H9 (cell line): ENCODE measurements at regions not wholly inside any gene's neighbourhood (a gene's known extent, or its start where the extent isn't known, plus 50 kb on each side); places are given as distances from the start of the nearest gene placed in this dataset.

Source experiments
- DNase-seq: peaks from one replicate; pipeline ENCODE4 v3.0.0-alpha.2; 2017
- H2AFZ ChIP-seq: one replicate; pipeline ENCODE4 v1.6.1; 2013; ENCODE audit warnings: mild to moderate bottlenecking, low read length, control low read depth, moderate library complexity
- H2AK5ac ChIP-seq: 2 replicates; pipeline ENCODE4 v1.6.1; 2013; ENCODE audit warnings: low read length, control low read depth, mixed read lengths; ENCODE audit not compliant: insufficient read length
- H2BK120ac ChIP-seq: one replicate; pipeline ENCODE4 v1.6.1; 2013; ENCODE audit warnings: low read depth, mild to moderate bottlenecking, low read length, control low read depth, inconsistent platforms; ENCODE audit not compliant: poor library complexity, severe bottlenecking
- H2BK12ac ChIP-seq: 2 replicates; pipeline ENCODE4 v1.6.1; 2013; ENCODE audit warnings: low read length, control low read depth, mixed read lengths, low read depth; ENCODE audit not compliant: insufficient read length
- H2BK15ac ChIP-seq: 2 replicates; pipeline ENCODE4 v1.6.1; 2013; ENCODE audit warnings: low read depth, low read length, control low read depth
- H2BK20ac ChIP-seq: one replicate; pipeline ENCODE4 v1.6.1; 2013; ENCODE audit warnings: low read depth, mild to moderate bottlenecking, low read length, control low read depth, inconsistent platforms; ENCODE audit not compliant: poor library complexity, severe bottlenecking
- H2BK5ac ChIP-seq: 2 replicates; pipeline ENCODE4 v1.6.1; 2013; ENCODE audit warnings: low read length, control low read depth, mixed read lengths; ENCODE audit not compliant: insufficient read length
- H3K14ac ChIP-seq: 2 replicates; pipeline ENCODE4 v1.6.1; 2013; ENCODE audit warnings: low read length, control low read depth; ENCODE audit not compliant: insufficient read depth
- H3K18ac ChIP-seq: 2 replicates; pipeline ENCODE4 v1.6.1; 2013; ENCODE audit warnings: low read depth, mild to moderate bottlenecking, mixed read lengths, low read length, control low read depth; ENCODE audit not compliant: insufficient read length
- H3K23ac ChIP-seq: 2 replicates; pipeline ENCODE4 v1.6.1; 2013; ENCODE audit warnings: low read length, control low read depth, mixed read lengths, low read depth; ENCODE audit not compliant: insufficient read length
- H3K23me2 ChIP-seq: 2 replicates; pipeline ENCODE4 v1.6.1; 2013; ENCODE audit warnings: low read depth, mild to moderate bottlenecking, mixed read lengths, low read length, control low read depth; ENCODE audit not compliant: insufficient read length, poor library complexity, severe bottlenecking
- H3K27ac ChIP-seq: 2 replicates; pipeline ENCODE4 v1.5.1; 2013; ENCODE audit warnings: low read length, control low read depth, mixed read lengths, low read depth; ENCODE audit not compliant: insufficient read length
- H3K27me3 ChIP-seq: 2 replicates; pipeline ENCODE4 v1.6.1; 2013; ENCODE audit warnings: low read length, control low read depth, inconsistent platforms; ENCODE audit not compliant: insufficient read depth
- H3K4ac ChIP-seq: 2 replicates; pipeline ENCODE4 v1.6.1; 2013; ENCODE audit warnings: low read depth, mild to moderate bottlenecking, control low read depth, inconsistent platforms, low read length, moderate library complexity
- H3K4me1 ChIP-seq: 2 replicates; pipeline ENCODE4 v1.6.1; 2013; ENCODE audit warnings: low read length, control low read depth, inconsistent platforms; ENCODE audit not compliant: insufficient read depth
- H3K4me2 ChIP-seq: 2 replicates; pipeline ENCODE4 v1.6.1; 2013; ENCODE audit warnings: low read length, control low read depth, mixed read lengths; ENCODE audit not compliant: insufficient read length, insufficient read depth
- H3K56ac ChIP-seq: 2 replicates; pipeline ENCODE4 v1.6.1; 2013; ENCODE audit warnings: low read depth, mild to moderate bottlenecking, mixed read lengths, low read length, control low read depth; ENCODE audit not compliant: insufficient read length
- H3K79me1 ChIP-seq: 2 replicates; pipeline ENCODE4 v1.6.1; 2013; ENCODE audit warnings: low read depth, mild to moderate bottlenecking, moderate library complexity, low read length, control low read depth, inconsistent platforms; ENCODE audit not compliant: insufficient read depth, poor library complexity, severe bottlenecking
- H3K79me2 ChIP-seq: 2 replicates; pipeline ENCODE4 v1.6.1; 2013; ENCODE audit warnings: low read length, control low read depth, inconsistent platforms; ENCODE audit not compliant: insufficient read depth
- H3K9ac ChIP-seq: 2 replicates; pipeline ENCODE4 v1.6.1; 2013; ENCODE audit warnings: low read length, control low read depth, mixed read lengths; ENCODE audit not compliant: insufficient read length; ENCODE audit errors: extremely low read depth
- H3K9me3 ChIP-seq: one replicate; pipeline ENCODE4 v1.6.1; 2013; ENCODE audit warnings: low read depth, low read length, inconsistent platforms; ENCODE audit not compliant: control insufficient read depth
- H3T11ph ChIP-seq: one replicate; pipeline ENCODE4 v1.6.1; 2013; ENCODE audit warnings: mild to moderate bottlenecking, low read length, control low read depth, inconsistent platforms
- H4K20me1 ChIP-seq: one replicate; pipeline ENCODE4 v1.6.1; 2013; ENCODE audit not compliant: control insufficient read depth, insufficient read length, insufficient read depth
- H4K5ac ChIP-seq: 2 replicates; pipeline ENCODE4 v1.6.1; 2013; ENCODE audit warnings: low read depth, mild to moderate bottlenecking, mixed read lengths, low read length, control low read depth; ENCODE audit not compliant: insufficient read length
- H4K8ac ChIP-seq: replicated peaks from 2 replicates; pipeline ENCODE4 v1.6.1; 2013; ENCODE audit warnings: low read length, control low read depth, mixed read lengths, low read depth; ENCODE audit not compliant: insufficient read length
- H4K91ac ChIP-seq: 2 replicates; pipeline ENCODE4 v1.6.1; 2013; ENCODE audit warnings: low read depth, mild to moderate bottlenecking, moderate library complexity, mixed read lengths, low read length, control low read depth; ENCODE audit not compliant: insufficient read length
- H3K27ac Mint-ChIP-seq, 3 experiments: 2 replicates in 2 of 3; 3 replicates in 1 of 3; pipeline ENCODE4 v1.8.0; 2020 to 2021; ENCODE audit warnings: mixed read lengths in 3 of 3, mild to moderate bottlenecking in 1 of 3, moderate library complexity in 1 of 3
- H3K27me3 Mint-ChIP-seq: 2 replicates; pipeline ENCODE4 v1.8.0; 2021; ENCODE audit warnings: low read depth, mild to moderate bottlenecking, moderate library complexity, mixed read lengths
- H3K36me3 Mint-ChIP-seq, 3 experiments: 2 replicates in 2 of 3; 3 replicates in 1 of 3; pipeline ENCODE4 v1.8.0; 2020 to 2021; ENCODE audit warnings: low read depth in 3 of 3, mixed read lengths in 3 of 3; ENCODE audit not compliant: insufficient read depth in 1 of 3
- H3K4me1 Mint-ChIP-seq, 2 experiments: 2 replicates each; pipeline ENCODE4 v1.8.0; 2020; ENCODE audit warnings: mixed read lengths in 2 of 2
- H3K4me3 Mint-ChIP-seq, 2 experiments: 2 replicates in 1 of 2; 3 replicates in 1 of 2; pipeline ENCODE4 v1.8.0; 2020 to 2021; ENCODE audit warnings: mild to moderate bottlenecking in 2 of 2, mixed read lengths in 2 of 2, moderate library complexity in 1 of 2
- H3K9me3 Mint-ChIP-seq, 2 experiments: 2 replicates in 1 of 2; 3 replicates in 1 of 2; pipeline ENCODE4 v1.8.0; 2020; ENCODE audit warnings: mild to moderate bottlenecking in 2 of 2, mixed read lengths in 2 of 2, moderate library complexity in 1 of 2
- TF ChIP-seq, protein P1 (sequence below): fragments of 200-600 bp; sonication (generic); conservative IDR thresholded peaks from 3 replicates; pipeline ENCODE4 v1.8.0; 2021; ENCODE audit warnings: antibody characterized with exemption, mild to moderate bottlenecking

DNA sequence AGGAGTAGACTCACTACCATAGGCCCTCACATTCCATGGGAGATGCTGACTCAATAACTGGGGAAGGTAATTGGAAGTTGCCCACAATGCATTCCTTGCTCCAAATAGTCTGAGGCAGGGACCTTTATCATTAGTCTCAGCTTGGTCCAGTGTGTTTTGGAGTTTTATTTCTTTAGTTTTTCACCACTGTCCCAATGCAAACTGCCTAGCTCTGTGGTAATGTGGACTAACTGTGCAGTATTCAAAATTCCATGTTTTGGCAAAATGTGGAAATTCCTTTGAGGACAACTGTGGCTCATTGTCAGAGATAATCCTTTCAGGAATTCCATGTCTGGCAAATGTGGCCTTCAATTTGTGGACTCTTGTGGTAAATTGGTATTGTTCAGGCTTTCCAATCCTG, 78.1 kb upstream of the PAPPA2 start:
- no peak overlapping the region for H3K9ac ChIP-seq
- H3K4ac ChIP-seq: no peak overlapping the region
- H3K27ac Mint-ChIP-seq: no peak overlapping the region
- no peak overlapping the region for H2BK12ac ChIP-seq
- no peaks in the 10 kb centered on the region for H3K9me3 ChIP-seq
- H3K36me3 Mint-ChIP-seq: no peaks in the 10 kb centered on the region
- no peak overlapping the region for H3K23ac ChIP-seq
- no peaks in the 10 kb centered on the region for H3K4me1 ChIP-seq
- no peak for DNase-seq
- no peak overlapping the region for H4K8ac ChIP-seq
- no peaks in the 10 kb centered on the region for H3K79me2 ChIP-seq
- H3K79me1 ChIP-seq: no peaks in the 10 kb centered on the region
- H3K14ac ChIP-seq: no peak overlapping the region
- TF ChIP-seq, protein P1, sequence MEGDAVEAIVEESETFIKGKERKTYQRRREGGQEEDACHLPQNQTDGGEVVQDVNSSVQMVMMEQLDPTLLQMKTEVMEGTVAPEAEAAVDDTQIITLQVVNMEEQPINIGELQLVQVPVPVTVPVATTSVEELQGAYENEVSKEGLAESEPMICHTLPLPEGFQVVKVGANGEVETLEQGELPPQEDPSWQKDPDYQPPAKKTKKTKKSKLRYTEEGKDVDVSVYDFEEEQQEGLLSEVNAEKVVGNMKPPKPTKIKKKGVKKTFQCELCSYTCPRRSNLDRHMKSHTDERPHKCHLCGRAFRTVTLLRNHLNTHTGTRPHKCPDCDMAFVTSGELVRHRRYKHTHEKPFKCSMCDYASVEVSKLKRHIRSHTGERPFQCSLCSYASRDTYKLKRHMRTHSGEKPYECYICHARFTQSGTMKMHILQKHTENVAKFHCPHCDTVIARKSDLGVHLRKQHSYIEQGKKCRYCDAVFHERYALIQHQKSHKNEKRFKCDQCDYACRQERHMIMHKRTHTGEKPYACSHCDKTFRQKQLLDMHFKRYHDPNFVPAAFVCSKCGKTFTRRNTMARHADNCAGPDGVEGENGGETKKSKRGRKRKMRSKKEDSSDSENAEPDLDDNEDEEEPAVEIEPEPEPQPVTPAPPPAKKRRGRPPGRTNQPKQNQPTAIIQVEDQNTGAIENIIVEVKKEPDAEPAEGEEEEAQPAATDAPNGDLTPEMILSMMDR: no peak
- peaks cover 4 to 7% of the 10 kb centered on the region in 2 experiments; a peak in 3 of 5 replicates for H3K9me3 Mint-ChIP-seq
- no peak overlapping the region for H3K4me3 Mint-ChIP-seq
- no peak overlapping the region for H4K5ac ChIP-seq
- H2AK5ac ChIP-seq: no peak overlapping the region
- no peak overlapping the region for H2BK15ac ChIP-seq
- H3K27me3 Mint-ChIP-seq: no peaks in the 10 kb centered on the region
- H3K4me2 ChIP-seq: no peak overlapping the region
- H3K4me1 Mint-ChIP-seq: no peaks in the 10 kb centered on the region
- H2BK20ac ChIP-seq: no peak overlapping the region
- no peak overlapping the region for H3K56ac ChIP-seq
- no peak overlapping the region for H3T11ph ChIP-seq
- H3K27me3 ChIP-seq: no peaks in the 10 kb centered on the region
- no peak overlapping the region for H4K91ac ChIP-seq
- H4K20me1 ChIP-seq: no peaks in the 10 kb centered on the region
- H2AFZ ChIP-seq: no peak overlapping the region
- H3K27ac ChIP-seq: no peak overlapping the region
- no peak overlapping the region for H2BK120ac ChIP-seq
- no peaks in the 10 kb centered on the region for H3K23me2 ChIP-seq
- no peak overlapping the region for H3K18ac ChIP-seq
- H2BK5ac ChIP-seq: no peak overlapping the region
